ENCODE measurements at regions not wholly inside any gene's neighbourhood (a gene's known extent, or its start where the extent isn't known, plus 50 kb on each side); places are given as distances from the start of the nearest gene placed in this dataset.

- Histone ChIP-seq H3K27me3 (no peaks in the 10 kb centered on the region), H3K4me3 (no peak overlapping the region), H3K36me3 (no peaks in the 10 kb centered on the region), H3K27ac (no peak overlapping the region), H3K4me1 (no peaks in the 10 kb centered on the region), H3K9me3 (no peaks in the 10 kb centered on the region)
- TF ChIP-seq CTCF (IDR thresholded peaks at IDR 0.05) (no peak), POLR2A (IDR thresholded peaks at IDR 0.05) (no peak)
- DNase-seq: no peak
Observed at GRCh38 chr11:97961431-97961830, 1059.3 kb upstream of the CNTN5 start.

- Histone ChIP-seq H3K4me3 (no peak overlapping the region), H3K9me3 (no peaks in the 10 kb centered on the region), H3K4me1 (no peaks in the 10 kb centered on the region), H3K36me3 (no peaks in the 10 kb centered on the region), H3K27me3 (no peaks in the 10 kb centered on the region), H3K27ac (no peak overlapping the region)
- no peak for DNase-seq
- TF ChIP-seq CTCF (IDR thresholded peaks at IDR 0.05) (no peak), POLR2A (IDR thresholded peaks at IDR 0.05) (no peak)
Observed at GRCh38 chr11:97962758-97963157, 1058.0 kb upstream of the CNTN5 start.

- Histone ChIP-seq H3K27me3 (no peaks in the 10 kb centered on the region), H3K4me3 (no peak overlapping the region), H3K27ac (no peak overlapping the region), H3K9me3 (no peaks in the 10 kb centered on the region), H3K36me3 (no peaks in the 10 kb centered on the region), H3K4me1 (no peaks in the 10 kb centered on the region)
- DNase-seq: no peak
- no peak for TF ChIP-seq POLR2A (IDR thresholded peaks at IDR 0.05)
- TF ChIP-seq CTCF (IDR thresholded peaks at IDR 0.05): no peak
Observed at GRCh38 chr11:97963528-97964331, 1057.0 kb upstream of the CNTN5 start.

- Histone ChIP-seq H3K4me1 (no peaks in the 10 kb centered on the region), H3K27me3 (no peaks in the 10 kb centered on the region), H3K27ac (no peak overlapping the region), H3K9me3 (no peaks in the 10 kb centered on the region), H3K4me3 (no peak overlapping the region), H3K36me3 (no peaks in the 10 kb centered on the region)
- TF ChIP-seq POLR2A (IDR thresholded peaks at IDR 0.05): no peak
- TF ChIP-seq CTCF (IDR thresholded peaks at IDR 0.05): no peak
- no peak for DNase-seq
Observed at GRCh38 chr11:97964332-97965004, 1056.3 kb upstream of the CNTN5 start.

GRCh38 chr11:97965849-97966646 is 1054.7 kb upstream of the CNTN5 start:
- H3K4me1 ChIP-seq: no peaks in the 10 kb centered on the region
- no peak for DNase-seq
- H3K36me3 ChIP-seq: no peaks in the 10 kb centered on the region
- H3K27me3 ChIP-seq: no peaks in the 10 kb centered on the region
- no peak overlapping the region for H3K27ac ChIP-seq
- TF ChIP-seq CTCF (IDR thresholded peaks at IDR 0.05) (no peak), POLR2A (IDR thresholded peaks at IDR 0.05) (no peak)
- no peak overlapping the region for H3K4me3 ChIP-seq
- no peaks in the 10 kb centered on the region for H3K9me3 ChIP-seq

Measured in Peyer's patch (tissue), 4 donors.